ENCODE measurements at regions not wholly inside any gene's neighbourhood (a gene's known extent, or its start where the extent isn't known, plus 50 kb on each side); places are given as distances from the start of the nearest gene placed in this dataset.

DNA sequence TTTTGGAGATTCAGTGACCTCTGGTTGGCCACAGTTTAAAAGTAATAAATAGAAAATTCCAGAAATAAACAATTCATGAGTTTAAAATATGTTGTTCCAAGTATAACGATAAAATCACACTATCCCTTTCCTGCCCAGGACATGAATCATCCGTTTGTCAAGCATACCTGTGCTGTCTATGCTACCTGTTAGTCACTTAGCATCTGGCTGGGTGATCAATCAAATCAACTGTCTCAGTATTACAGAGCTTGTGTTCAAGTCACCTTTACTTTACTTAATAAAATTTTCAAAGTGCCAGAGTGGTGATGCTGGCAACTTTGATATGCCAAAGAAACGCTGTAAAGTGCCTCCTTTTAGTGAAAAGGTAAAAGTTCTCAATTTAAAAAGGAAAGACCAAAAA is 979.5 kb upstream of the NDST4 start:
- intact Hi-C loops (cut with DNase I; ENCODE audit: low total_unique reads): no loop called here
- 81 to 88% methylated on average over 3 of the region's 3 CpGs for WGBS, 2 donors
- DNase-seq: no peak
- Histone ChIP-seq H3K27ac (no peak overlapping the region), H3K9me3 (no peaks in the 10 kb centered on the region), H3K4me1 (no peaks in the 10 kb centered on the region), H3K4me3 (no peak overlapping the region), H3K27me3 (no peaks in the 10 kb centered on the region), H3K36me3 (ENCODE audit: low read depth, missing control alignments) (no peaks in the 10 kb centered on the region)
- TF ChIP-seq, protein P1, sequence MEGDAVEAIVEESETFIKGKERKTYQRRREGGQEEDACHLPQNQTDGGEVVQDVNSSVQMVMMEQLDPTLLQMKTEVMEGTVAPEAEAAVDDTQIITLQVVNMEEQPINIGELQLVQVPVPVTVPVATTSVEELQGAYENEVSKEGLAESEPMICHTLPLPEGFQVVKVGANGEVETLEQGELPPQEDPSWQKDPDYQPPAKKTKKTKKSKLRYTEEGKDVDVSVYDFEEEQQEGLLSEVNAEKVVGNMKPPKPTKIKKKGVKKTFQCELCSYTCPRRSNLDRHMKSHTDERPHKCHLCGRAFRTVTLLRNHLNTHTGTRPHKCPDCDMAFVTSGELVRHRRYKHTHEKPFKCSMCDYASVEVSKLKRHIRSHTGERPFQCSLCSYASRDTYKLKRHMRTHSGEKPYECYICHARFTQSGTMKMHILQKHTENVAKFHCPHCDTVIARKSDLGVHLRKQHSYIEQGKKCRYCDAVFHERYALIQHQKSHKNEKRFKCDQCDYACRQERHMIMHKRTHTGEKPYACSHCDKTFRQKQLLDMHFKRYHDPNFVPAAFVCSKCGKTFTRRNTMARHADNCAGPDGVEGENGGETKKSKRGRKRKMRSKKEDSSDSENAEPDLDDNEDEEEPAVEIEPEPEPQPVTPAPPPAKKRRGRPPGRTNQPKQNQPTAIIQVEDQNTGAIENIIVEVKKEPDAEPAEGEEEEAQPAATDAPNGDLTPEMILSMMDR (IDR thresholded peaks at IDR 0.05): no peak
- no peak for TF ChIP-seq POLR2A (IDR thresholded peaks at IDR 0.05)

DNA sequence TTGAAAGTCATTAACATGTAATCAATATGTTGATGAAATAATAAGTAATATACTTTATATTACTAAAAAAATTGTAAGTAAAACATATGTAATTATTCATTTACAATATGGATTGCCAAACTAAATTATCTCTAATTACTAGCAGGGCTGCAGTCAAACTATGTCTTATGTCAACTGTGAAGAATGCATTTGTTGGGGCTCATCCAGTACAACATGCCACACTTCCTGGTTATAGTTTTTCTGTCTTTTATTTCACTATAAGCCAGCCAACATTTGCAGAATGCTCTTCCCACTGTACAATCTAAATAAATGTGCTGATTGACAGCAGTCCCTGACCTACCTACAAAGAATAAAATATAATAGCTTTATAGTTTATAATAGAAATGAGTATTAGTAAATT is 975.4 kb upstream of the NDST4 start:
- H3K27ac ChIP-seq: no peak overlapping the region
- no peak overlapping the region for H3K4me3 ChIP-seq
- H3K4me1 ChIP-seq: no peaks in the 10 kb centered on the region
- no peaks in the 10 kb centered on the region for H3K36me3 ChIP-seq (ENCODE audit: low read depth, missing control alignments)
- intact Hi-C loops (cut with DNase I; ENCODE audit: low total_unique reads): no loop called here
- H3K9me3 ChIP-seq: no peaks in the 10 kb centered on the region
- no peaks in the 10 kb centered on the region for H3K27me3 ChIP-seq
- TF ChIP-seq, protein P1 (IDR thresholded peaks at IDR 0.05): no peak
- no peak for TF ChIP-seq POLR2A (IDR thresholded peaks at IDR 0.05)
- no peak for DNase-seq

DNA sequence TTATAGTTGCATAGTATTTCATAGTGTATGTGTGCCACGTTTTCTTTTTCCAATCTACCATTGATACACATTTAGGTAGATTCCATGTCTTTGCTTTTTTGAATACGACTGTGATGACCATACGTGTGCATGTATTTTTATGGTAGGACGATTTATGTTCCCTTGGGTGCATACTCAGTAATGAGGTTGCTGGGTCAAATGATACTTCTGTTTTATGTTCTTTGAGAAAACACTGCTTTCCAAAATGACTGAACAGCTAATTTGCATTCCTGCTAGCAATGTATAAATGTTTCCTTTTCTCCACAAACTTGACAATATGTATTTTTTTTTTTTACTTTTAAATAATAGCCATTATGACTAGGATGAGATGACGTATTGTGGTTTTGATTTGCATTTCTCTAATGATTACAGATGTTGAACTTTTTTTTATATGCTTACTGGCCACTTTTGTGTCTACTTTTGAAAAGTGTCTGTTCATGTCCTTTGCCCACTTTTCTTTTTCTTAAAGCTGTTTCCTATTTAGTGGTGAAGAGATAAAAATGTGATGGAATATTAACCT is 969.5 kb upstream of the NDST4 start:
- H3K27ac ChIP-seq: no peak overlapping the region
- 73 to 86% methylated on average over 5 of the region's 5 CpGs for WGBS, 2 donors
- H3K36me3 ChIP-seq (ENCODE audit: low read depth, missing control alignments): no peaks in the 10 kb centered on the region
- intact Hi-C loops (cut with DNase I; ENCODE audit: low total_unique reads): no loop called here
- H3K4me1 ChIP-seq: no peaks in the 10 kb centered on the region
- no peak for DNase-seq
- no peak for TF ChIP-seq POLR2A (IDR thresholded peaks at IDR 0.05)
- TF ChIP-seq, protein P1 (IDR thresholded peaks at IDR 0.05): no peak
- H3K27me3 ChIP-seq: no peaks in the 10 kb centered on the region
- no peaks in the 10 kb centered on the region for H3K9me3 ChIP-seq
- no peak overlapping the region for H3K4me3 ChIP-seq

DNA sequence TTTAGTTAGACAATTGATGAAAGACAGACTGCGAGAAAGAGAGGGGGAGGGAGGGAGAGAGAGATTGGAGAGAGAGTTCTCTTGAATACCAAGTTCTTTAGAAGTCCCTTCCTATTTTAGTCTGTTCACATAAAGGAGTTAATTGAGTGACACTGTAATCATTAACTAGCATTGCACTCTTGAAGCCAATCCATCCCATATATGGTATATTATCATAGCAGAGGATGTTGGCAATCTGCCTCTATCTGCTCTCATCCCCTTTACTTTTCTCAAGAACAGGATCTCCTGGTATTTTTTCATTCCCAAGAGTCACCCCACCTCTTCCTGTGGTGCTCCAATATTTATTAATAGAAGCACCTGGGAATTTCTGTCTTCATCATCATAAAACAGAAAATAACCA is 959.6 kb upstream of the NDST4 start:
- 92% methylated on average over 1 of the region's 1 CpG for WGBS, 2 donors

DNA sequence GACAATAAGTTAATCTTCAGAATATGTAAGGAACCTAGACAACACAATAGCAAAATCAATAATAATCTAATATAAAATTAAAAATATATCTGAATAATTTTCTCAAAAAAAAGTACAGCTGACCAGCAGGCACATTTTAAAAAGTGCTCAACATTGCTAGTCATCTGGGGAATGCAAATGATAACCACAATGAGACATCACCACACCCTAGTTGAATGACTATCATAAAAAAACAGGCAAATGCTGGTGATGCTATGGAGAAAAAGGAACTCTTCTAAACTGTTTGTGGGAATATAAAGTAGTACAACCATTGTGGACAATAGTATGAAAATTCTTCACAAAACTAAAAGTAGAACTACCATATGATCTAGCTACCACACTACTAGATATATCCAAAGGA is 956.9 kb upstream of the NDST4 start:
- Histone ChIP-seq H3K27ac (no peak overlapping the region), H3K36me3 (ENCODE audit: low read depth, missing control alignments) (no peaks in the 10 kb centered on the region), H3K4me1 (no peaks in the 10 kb centered on the region), H3K9me3 (no peaks in the 10 kb centered on the region), H3K27me3 (no peaks in the 10 kb centered on the region), H3K4me3 (no peak overlapping the region)
- intact Hi-C loops (cut with DNase I; ENCODE audit: low total_unique reads): no loop called here
- TF ChIP-seq, protein P1 (IDR thresholded peaks at IDR 0.05): no peak
- no peak for TF ChIP-seq POLR2A (IDR thresholded peaks at IDR 0.05)
- DNase-seq: no peak

More for the DNA sequence above, 959.6 kb upstream of the NDST4 start:
- no peaks in the 10 kb centered on the region for H3K36me3 ChIP-seq (ENCODE audit: low read depth, missing control alignments)
- no peak overlapping the region for H3K27ac ChIP-seq
- H3K27me3 ChIP-seq: no peaks in the 10 kb centered on the region
- H3K4me3 ChIP-seq: no peak overlapping the region
- no peaks in the 10 kb centered on the region for H3K4me1 ChIP-seq
- TF ChIP-seq, protein P1 (IDR thresholded peaks at IDR 0.05): no peak
- no peak for TF ChIP-seq POLR2A (IDR thresholded peaks at IDR 0.05)
- H3K9me3 ChIP-seq: no peaks in the 10 kb centered on the region
- intact Hi-C loops (cut with DNase I; ENCODE audit: low total_unique reads): no loop called here
- no peak for DNase-seq
